AG04449 (cell line): ENCODE measurements at regions not wholly inside any gene's neighbourhood (a gene's known extent, or its start where the extent isn't known, plus 50 kb on each side); places are given as distances from the start of the nearest gene placed in this dataset.

Experiments
- CTCF ChIA-PET: fragments of 350-600 bp; formaldehyde crosslinking; extraction: SDS; loops from one replicate; lab custom pipeline; 2021; ENCODE audit warnings: antibody characterized with exemption; lab: Yijun Ruan, JAX
- POLR2A ChIA-PET: fragments of 400-600, 350-600 bp; formaldehyde crosslinking; extraction: SDS; loops from one replicate; lab custom pipeline; 2020; ENCODE audit warnings: antibody characterized with exemption, inconsistent platforms; lab: Yijun Ruan, JAX
- DNase-seq: peaks from one replicate; pipeline ENCODE4 v3.0.0-alpha.2; 2010; ENCODE audit warnings: low read depth, low spot score
- H3K4me3 ChIP-seq: 2 replicates; pipeline ENCODE4 v1.5.1; 2011; ENCODE audit warnings: low read depth, mild to moderate bottlenecking, control low read depth, low read length
- TF ChIP-seq, protein P1 (sequence below): IDR thresholded peaks from one replicate; pipeline ENCODE4 v1.5.1; 2011; ENCODE audit warnings: mild to moderate bottlenecking, moderate library complexity, low read length, control low read depth, inconsistent platforms; ENCODE audit not compliant: insufficient read depth; ENCODE audit errors: missing control alignments

DNA sequence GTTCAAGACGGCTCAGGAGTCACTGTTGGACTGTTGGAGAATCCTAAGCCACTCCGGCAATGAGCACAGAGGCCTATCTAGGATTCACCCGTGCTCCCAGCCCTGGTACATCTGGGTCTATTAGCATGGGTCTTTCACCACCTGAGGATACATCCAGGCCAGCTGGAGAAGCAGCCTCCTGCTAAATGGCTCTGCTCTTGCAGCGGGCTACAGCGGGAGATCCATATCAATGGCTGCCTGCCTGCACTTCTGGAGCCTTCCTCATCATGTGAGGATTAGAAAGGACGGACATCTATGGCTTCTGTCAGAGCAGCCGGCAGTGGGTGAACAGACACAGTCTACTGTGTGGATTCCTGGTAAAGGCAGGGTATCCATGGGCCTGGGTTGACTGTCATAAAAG, 357.4 kb downstream of the MLLT3 start:
- no peak for DNase-seq
- TF ChIP-seq, protein P1, sequence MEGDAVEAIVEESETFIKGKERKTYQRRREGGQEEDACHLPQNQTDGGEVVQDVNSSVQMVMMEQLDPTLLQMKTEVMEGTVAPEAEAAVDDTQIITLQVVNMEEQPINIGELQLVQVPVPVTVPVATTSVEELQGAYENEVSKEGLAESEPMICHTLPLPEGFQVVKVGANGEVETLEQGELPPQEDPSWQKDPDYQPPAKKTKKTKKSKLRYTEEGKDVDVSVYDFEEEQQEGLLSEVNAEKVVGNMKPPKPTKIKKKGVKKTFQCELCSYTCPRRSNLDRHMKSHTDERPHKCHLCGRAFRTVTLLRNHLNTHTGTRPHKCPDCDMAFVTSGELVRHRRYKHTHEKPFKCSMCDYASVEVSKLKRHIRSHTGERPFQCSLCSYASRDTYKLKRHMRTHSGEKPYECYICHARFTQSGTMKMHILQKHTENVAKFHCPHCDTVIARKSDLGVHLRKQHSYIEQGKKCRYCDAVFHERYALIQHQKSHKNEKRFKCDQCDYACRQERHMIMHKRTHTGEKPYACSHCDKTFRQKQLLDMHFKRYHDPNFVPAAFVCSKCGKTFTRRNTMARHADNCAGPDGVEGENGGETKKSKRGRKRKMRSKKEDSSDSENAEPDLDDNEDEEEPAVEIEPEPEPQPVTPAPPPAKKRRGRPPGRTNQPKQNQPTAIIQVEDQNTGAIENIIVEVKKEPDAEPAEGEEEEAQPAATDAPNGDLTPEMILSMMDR = no peak
- POLR2A ChIA-PET = no interaction called here
- H3K4me3 ChIP-seq = no peak overlapping the region
- CTCF ChIA-PET = no interaction called here

DNA sequence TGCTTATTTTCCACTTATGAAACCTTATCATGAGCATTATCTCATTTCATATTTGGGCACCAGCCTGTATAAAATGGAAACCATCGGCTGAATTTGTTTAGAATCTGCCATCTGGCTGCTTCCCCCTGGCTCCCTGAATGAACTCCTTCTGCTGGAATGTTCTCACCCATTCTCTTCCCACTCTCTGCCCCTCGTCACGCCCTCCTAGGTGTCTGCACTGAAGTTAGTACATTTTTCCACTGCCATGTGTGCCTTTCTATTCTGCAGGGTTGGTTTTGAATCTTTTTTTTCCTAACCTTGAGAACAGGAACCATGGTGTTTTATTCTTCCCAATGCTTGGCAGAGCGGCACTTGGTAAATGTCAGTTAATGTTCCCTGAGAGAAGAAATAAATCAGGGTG, 359.7 kb downstream of the MLLT3 start:
- no peak for DNase-seq
- H3K4me3 ChIP-seq = no peak overlapping the region
- TF ChIP-seq, protein P1 = no peak
- POLR2A ChIA-PET = no interaction called here
- CTCF ChIA-PET = no interaction called here

DNA sequence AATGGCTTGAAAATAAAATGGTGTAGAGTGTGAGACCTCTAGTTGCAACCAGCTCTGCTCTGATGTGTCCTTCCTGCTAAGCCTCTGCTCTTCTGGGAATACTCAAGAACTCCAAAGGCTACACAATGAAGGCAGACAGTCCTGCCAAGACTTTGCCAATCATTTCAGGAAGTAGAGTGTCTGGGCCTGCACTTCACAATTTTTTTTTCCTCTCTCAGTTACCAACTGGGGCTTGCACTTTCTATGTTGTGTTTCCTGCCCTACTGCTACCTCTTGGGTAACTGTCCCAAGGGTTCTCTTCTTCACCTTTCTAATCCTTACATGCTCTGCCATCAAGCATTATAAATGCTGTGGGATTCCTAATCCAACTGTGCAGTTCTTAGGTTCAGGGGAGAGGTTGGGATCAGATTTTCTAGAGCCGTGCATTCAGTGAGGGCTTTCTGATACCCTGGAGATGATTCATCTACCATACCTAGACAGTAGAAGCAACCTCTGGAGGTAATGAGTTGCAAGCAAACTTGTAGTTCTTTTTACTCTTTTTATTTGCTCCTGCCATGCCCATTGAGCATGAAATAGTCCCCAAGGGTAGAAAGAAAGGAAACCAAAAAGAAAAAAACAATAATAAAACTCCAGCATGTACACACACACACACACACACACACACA, 365.9 kb downstream of the MLLT3 start:
- H3K4me3 ChIP-seq = no peak overlapping the region
- DNase-seq = no peak
- POLR2A ChIA-PET = no interaction called here
- CTCF ChIA-PET = no interaction called here
- TF ChIP-seq, protein P1 = no peak

DNA sequence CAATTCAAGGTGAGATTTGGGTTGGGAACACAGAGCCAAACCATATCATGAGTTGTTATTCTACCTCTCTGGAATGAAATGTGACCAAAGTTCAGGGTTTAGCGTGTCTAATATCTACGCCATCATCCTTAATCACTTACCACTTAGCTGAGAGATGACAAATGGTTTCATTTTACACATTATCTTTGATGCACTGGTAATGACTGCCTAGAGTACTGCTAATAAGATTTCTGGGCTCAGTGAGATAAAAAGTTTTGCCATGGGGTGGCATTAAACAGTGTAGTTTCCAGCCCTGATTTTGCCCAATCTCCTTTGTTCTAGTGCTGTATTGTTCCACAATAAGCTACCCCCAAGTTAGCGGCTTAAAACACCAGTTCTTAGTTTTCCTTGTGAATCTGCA, 367.2 kb downstream of the MLLT3 start:
- POLR2A ChIA-PET = no interaction called here
- no peak overlapping the region for H3K4me3 ChIP-seq
- CTCF ChIA-PET = no interaction called here
- no peak for DNase-seq
- TF ChIP-seq, protein P1 = no peak

DNA sequence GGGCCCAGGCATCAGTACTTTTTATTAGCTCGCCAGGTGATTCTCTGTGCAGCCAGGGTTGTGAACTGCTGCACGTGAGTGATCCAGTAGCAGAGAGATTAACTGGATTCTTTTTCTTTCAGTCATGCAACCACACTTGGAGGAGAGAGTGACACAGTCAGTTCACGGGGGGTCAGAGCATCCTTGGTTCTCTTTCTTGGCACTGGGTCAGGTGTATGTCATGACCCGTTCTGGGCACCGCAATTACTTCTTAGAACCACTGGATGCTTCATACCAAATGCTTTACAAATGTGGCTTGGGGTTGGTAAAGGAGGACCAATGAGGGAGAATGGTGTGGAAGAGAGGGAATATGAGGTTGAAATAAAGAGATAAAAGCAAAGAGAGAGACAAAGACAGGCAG, 368.7 kb downstream of the MLLT3 start:
- TF ChIP-seq, protein P1 = no peak
- no peak overlapping the region for H3K4me3 ChIP-seq
- CTCF ChIA-PET = no interaction called here
- no peak for DNase-seq
- POLR2A ChIA-PET = no interaction called here

DNA sequence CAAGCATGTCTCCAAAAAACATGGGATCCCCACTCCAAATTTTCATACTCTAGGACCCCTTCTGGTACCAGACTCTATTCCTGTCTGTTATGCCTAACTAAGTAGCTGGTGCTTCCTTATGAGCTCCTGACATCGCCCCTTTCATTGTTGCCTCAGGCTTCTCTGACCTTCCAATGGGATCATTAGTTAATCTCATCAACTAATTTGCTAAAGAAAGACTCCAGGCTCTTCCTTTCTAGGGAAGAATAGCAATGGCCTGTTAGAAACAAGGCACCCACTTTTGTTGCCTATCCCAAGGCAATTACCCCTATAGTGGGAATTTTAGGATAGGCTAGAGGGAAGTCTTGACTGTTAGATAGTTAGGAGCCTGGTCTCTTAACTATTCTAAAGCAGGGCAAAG, 369.5 kb downstream of the MLLT3 start:
- CTCF ChIA-PET = no interaction called here
- DNase-seq = no peak
- POLR2A ChIA-PET = no interaction called here
- H3K4me3 ChIP-seq = no peak overlapping the region
- TF ChIP-seq, protein P1 = no peak
